Omental fat pad (tissue), 3 donors: ENCODE measurements at regions not wholly inside any gene's neighbourhood (a gene's known extent, or its start where the extent isn't known, plus 50 kb on each side); places are given as distances from the start of the nearest gene placed in this dataset.
"Not testable (repeated sequence)": the region's sequence is repeated elsewhere in the genome, so short reads cannot be mapped to it uniquely, and the experiment has no call there.

Source experiments
- ATAC-seq: fragments of 150-250 bp; one replicate; pipeline ENCODE4 v1.9.1; 2016; ENCODE audit warnings: mild to moderate bottlenecking, moderate library complexity; ENCODE audit not compliant: low FRiP score
- DNase-seq: peaks from one replicate; pipeline ENCODE4 v3.0.0-alpha.2; 2019; ENCODE audit warnings: low spot score
- CTCF ChIP-seq, 3 donors: fragments of 450-650 bp; IDR thresholded peaks; one replicate each; pipeline ENCODE4 v1.5.1; 2016 to 2017; ENCODE audit warnings: antibody characterized with exemption in 3 of 3, mild to moderate bottlenecking in 3 of 3, moderate library complexity in 2 of 3

- ATAC-seq (no peak), DNase-seq (no peak)
- no peak for TF ChIP-seq CTCF (IDR thresholded peaks at IDR 0.05)
Observed at GRCh38 chr14:29982171-29982570, 54.5 kb upstream of the PRKD1 start.

- DNase-seq (no peak), ATAC-seq (no peak)
- no peak for TF ChIP-seq CTCF (IDR thresholded peaks at IDR 0.05)
Observed at GRCh38 chr14:29982993-29983392, 55.3 kb upstream of the PRKD1 start.

- DNase-seq, ATAC-seq: not testable (repeated sequence)
Observed at GRCh38 chr14:29990344-29990857, 62.8 kb upstream of the PRKD1 start.

- DNase-seq (no peak), ATAC-seq (no peak)
- no peak for TF ChIP-seq CTCF (IDR thresholded peaks at IDR 0.05)
Observed at GRCh38 chr14:29990993-29991392, 63.3 kb upstream of the PRKD1 start.

GRCh38 chr14:29993143-29993542 is 65.5 kb upstream of the PRKD1 start:
- DNase-seq (no peak), ATAC-seq (no peak)

GRCh38 chr14:29999013-29999539 is 71.4 kb upstream of the PRKD1 start:
- no peak for TF ChIP-seq CTCF (IDR thresholded peaks at IDR 0.05)
- ATAC-seq (no peak), DNase-seq (no peak)

More at GRCh38 chr14:29993143-29993542, 65.5 kb upstream of the PRKD1 start:
- TF ChIP-seq CTCF (IDR thresholded peaks at IDR 0.05), result no peak

- ATAC-seq, result no peak
- no peak for TF ChIP-seq CTCF (IDR thresholded peaks at IDR 0.05)
Observed at GRCh38 chr14:30002859-30003258, 75.2 kb upstream of the PRKD1 start.

More at GRCh38 chr14:30002859-30003258, 75.2 kb upstream of the PRKD1 start:
- DNase-seq, result no peak
